GM18511 (cell line): ENCODE measurements at regions not wholly inside any gene's neighbourhood (a gene's known extent, or its start where the extent isn't known, plus 50 kb on each side); places are given as distances from the start of the nearest gene placed in this dataset.
"Not testable (repeated sequence)": the region's sequence is repeated elsewhere in the genome, so short reads cannot be mapped to it uniquely, and the experiment has no call there.

Source experiments
- ATAC-seq: cut with Tn5 transposase; IDR thresholded peaks from one replicate; pipeline ENCODE4 v1.9.1; 2021; ENCODE audit warnings: mild to moderate bottlenecking, moderate library complexity; ENCODE audit not compliant: unreplicated experiment

DNA sequence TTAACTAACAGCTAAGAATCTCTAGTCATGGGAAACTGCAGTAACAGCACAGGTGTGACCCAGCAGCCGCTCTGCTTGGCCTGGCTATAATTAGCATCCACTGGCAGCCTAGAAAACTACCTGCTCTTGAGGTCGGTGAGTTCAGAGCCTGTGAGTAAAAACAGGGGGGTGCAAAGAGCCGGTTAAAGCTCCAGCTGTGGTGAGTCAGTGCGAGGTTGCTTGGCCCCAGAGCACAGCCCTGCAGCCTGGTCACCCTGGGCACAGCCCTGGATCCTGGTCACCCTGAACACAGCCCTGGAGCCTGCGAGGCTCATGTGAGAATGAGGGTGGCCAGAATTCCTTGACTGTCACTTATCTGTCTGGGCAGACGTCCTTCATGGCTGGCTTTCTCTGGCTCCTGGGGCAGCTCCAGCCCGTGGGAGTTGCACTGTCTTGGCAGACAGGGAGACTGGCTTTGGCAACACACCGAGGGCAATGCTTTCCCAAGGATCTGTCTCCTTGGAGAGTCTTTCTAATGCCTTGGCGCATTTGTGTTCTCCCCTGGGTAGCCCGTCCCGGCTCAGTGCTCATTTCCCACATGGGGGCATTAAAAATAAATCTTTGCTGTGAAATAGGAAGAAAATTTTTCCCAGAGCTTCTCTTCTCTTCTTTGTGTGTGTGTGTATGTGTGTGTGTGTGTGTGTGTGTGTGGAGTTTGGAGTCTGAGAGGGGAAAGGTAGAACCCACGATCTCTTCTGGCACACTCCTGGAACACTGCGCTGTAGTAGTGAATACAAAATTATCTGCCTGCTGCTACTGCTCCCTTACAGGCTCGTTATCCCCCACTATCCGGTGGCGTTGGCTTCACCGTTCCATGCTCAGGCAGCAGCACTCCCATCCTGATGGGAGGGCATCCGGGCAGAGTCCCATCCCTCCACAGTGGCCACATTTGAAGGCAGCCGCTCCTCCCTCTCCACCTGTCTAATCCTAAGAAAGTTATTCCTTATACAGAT, 250.2 kb upstream of the MEX3C start:
- peak; percentile 40 for ATAC-seq

DNA sequence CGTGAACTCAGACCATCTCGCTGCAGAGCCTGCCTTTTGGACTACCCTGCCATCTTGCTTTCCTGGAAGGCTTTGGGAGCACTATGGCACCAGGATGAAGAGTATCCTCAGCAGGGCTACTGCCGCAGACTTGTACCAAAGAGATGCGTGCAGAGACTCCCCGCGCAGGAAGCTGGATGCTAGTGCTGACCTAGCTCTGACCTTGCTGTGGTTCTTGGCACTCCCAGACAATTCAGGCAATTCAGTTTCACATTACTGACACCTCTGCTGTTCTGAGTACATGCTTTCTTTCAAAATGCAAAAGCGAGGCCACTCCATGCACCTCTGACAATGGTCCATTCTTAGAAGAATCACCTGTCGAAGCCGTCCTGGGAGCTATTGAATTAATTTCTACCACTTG, 251.5 kb upstream of the MEX3C start:
- ATAC-seq, result no peak

DNA sequence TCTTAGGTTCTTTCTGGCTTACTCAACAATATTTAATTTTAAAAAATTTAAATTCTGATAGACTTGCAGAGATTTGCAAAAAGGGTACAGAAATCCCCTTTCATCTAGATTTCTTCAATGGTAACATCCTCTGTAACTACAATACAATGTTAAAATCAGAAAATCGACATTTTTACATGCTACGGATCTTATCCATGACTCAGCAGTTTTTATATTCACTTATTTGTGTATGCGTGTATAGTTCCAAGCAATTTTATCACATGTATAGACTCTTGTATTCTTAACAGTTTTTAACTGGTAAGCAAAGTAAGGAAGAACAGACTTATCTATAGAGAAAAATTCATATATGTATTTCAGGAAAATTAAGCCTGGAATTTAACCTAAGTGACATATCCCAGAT, 256.1 kb upstream of the MEX3C start:
- ATAC-seq, result no peak

DNA sequence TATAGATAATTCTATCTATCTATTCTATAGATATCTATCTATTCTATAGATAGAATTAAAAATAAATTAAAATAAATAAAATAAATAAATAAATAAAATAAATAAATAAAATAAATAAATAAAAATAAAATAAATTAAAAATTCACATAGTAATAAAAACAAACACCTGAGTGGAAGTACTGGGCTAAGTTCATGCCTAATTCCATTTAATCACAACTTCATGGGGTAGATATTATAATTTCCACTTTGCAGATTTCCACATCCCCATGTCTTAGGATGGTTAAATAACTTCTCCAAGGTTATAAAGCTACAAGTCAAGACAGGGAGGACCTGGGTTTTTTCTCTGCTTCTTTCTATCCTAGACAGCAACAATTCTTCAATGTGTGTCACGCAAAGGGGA, 261.4 kb upstream of the MEX3C start:
- no peak for ATAC-seq

DNA sequence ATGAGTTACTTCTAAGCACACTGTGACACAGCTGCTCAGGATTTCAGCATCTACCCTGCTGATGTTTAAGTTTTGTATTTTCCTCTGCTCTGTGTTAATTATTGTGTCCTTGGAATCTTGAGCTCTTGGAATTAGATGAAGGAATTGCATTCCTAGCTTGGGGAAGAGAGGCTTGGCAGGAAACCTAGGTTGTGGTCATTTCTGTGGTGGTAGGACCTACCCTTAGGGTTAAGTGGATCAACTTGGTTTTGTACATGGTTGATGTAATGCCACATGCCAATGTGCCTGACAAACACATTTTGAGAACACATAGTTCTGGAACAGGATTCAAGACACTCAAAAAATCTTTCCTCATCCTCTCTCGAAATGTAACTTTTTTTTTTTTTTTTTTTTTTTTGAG, 264.5 kb upstream of the MEX3C start:
- no peak for ATAC-seq

DNA sequence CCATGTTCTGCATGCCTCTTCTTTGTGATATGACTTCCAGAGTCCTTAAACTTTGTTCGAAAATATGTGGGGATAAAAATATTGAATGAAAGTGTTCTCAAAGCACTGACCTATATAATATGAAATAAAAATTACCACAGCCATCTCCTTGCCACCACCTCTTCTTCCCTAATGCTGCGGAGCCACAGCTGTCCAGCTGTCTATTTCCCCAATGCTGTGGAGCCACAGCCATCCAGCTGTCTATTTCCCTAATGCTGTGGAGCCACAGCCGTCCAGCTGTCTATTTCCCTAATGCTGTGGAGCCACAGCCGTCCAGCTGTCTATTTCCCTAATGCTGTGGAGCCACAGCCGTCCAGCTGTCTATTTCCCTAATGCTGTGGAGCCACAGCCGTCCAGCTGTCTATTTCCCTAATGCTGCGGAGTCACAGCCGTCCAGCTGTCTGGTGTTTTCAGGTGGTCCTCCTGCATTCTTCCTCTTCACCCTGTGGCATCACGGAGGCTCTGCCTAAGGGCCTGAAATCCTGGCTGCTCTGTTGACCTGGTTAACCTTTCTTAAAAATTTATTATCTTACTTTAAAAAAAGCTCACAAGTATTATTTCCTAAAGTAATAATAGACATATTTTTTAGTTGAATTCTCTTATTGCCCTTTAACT, 266.1 kb upstream of the MEX3C start:
- no peak for ATAC-seq

DNA sequence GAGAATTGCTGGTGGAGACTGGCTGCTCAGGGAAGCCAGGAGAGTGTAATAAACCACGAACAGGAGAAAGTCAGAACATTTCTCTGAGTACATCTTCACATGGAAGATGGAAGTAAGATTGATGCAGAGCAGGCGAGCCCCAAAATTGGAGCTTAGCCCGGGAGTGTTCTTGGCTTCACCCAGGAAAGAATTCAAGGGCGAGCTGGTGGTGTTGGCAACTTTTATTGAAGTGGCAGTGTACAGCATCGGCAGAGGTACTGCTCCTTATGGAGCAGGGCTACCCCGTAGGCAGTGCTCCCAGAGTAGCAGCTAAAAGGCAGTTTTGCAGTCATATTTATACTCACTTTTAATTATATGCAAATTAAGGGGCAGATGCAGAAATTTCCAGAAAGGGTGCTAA, 281.4 kb upstream of the MEX3C start:
- ATAC-seq, result no peak

DNA sequence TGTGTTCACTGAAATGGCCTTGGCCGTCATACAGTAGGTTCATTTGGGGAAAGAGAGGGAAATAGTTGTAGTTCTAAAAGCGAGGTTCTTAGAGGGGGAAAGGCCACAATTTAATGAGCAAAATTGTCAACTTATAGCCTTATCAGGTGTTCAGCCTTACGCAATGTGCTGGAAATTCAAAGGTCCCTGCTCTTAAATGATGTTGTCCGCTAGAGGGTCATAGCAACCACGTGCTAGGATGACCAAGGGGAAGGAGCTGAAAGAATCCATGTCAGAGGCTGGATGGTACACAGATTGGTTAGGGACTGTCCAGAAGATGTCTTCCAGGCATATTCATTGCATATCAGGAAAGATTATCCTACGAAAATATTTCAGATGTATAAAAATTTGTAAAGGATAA, 282.3 kb upstream of the MEX3C start:
- no peak for ATAC-seq

DNA sequence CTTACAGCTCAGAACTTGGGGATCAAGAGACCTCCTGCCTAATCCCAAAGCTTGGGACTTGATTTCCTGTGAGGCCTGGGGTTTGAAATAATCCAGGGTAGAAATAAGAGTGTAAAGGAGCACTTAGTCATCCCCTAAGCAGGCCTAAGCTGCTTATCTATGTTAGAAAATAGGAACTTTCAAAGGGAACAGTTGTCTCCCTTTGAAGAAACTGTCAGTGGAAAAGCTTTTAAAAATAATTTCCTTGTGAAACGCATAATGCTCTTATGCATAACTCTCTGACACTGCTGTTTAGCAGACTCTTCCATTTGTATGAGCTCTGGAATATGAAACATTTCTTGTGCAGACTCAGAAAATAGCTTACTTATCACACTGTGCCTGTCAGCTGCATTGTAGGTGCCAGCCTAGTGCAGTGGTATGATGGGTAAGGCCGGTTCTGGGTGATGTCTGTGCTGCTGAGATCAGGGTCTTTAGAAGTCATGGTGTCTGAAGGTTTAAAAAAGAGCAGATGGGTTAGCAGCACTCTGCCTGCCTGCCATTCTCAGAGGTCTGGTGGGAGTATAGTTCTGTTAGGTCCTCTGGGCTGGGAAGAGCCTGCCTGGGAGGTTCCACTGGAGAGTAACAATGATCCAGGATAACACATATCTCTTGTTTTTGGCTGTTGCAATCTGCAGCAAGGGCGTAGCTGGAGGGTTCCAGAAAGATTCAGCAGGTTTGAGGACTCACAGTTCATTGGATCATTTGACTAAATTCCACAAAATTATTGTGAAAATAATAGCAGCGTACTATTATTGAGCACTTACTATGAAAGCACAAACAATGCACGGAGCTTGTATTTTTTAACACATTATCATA, 283.2 kb upstream of the MEX3C start:
- ATAC-seq, result no peak

DNA sequence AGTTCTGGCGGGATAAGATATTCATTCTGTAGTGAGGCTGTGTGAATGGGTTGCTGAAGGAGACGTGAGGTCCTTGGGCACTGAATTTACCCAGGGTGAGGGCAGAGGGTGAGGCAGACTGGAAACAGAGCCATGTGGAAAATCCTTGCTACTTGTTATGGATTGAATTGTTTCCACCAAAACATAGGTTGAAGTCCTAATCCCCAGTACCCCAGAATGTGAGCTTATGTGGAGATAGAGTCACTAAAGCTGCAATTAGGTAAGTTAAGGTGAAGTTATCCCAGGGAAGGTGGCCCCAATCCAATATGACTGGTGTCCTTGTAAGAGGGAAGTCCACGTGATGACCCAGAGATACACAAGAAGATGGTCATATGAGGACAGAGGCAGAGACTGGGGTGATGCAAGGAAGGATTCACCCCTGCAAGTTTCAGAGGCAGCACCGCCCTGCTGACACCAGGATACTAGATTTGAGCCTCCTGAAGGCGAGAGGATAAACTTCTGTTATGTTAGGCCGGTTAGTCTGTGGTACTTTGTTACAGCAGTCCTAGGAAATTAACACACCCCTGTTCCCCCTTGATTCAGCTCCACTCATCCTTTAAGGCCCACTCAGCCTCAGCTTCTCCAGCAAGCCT, 289.4 kb upstream of the MEX3C start:
- ATAC-seq, result no peak

DNA sequence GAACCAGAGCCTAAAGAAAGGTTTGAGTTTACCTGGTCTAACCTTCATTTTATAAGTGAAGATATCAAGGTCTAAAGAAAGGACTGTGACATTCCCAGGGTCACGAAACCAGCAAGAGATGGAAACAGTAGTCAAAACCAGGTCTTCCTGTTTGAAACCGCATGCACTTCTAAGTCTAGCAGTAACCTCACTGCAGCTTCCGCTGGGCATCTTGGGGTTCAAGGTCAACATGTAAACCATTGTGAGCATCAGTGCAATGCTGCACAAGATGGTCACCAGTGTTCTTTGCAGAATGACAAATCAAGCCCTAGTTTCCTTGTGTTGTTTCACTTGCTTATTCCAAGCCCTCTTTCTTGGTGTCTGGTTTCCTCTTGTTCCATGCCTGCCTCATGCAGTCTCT, 292.9 kb upstream of the MEX3C start:
- ATAC-seq, result no peak

DNA sequence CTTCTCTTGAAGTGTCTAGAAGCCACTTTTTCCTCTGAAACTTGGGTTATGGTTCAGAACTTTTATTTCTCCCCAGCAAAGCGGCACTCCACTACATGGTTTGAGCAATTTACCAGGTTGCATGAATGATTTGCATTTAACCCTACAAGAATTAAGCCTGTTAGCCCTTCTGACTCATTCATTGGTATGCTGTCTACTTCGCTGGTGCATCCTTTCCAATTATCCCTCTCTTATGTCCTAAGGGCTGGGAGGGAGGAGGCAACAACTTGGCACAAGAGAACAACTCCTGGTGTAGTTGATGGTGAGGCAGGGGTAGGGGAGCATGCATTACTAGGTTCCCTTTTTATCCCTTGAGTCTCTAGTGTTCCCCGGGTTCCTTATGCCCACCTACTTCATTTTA, 293.4 kb upstream of the MEX3C start:
- no peak for ATAC-seq

DNA sequence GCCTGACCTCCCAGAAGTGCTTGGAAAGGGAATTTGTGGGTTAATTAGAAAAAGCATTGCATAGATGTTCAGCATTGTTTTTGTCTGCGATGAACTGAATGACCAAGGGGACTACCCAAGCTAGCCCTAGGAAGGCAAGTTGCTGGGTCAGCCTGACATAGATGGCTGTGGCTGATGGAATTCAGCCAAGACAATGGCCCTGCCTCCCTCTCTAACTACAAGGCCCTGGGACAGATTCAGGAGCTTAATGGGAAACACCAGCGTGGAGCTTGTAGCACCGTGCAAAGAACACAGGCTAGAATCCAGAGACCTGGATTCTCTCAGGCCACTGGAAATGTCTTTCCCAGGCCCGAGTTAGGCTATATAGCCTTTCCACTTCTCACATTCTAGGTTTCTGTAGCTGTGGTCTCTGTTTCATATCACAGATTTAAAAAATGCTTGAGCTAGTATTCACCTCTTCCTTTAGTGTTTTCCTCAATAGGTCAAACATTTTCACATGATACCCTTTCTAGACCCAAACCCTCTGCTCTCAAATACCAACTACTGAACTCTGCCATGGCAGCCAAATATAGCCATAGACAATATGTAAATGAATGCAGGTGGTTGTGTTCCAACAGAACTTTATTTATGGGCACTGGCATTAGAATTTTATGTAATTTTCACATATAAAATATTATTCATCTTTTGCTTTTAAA, 294.3 kb upstream of the MEX3C start:
- ATAC-seq, result no peak

DNA sequence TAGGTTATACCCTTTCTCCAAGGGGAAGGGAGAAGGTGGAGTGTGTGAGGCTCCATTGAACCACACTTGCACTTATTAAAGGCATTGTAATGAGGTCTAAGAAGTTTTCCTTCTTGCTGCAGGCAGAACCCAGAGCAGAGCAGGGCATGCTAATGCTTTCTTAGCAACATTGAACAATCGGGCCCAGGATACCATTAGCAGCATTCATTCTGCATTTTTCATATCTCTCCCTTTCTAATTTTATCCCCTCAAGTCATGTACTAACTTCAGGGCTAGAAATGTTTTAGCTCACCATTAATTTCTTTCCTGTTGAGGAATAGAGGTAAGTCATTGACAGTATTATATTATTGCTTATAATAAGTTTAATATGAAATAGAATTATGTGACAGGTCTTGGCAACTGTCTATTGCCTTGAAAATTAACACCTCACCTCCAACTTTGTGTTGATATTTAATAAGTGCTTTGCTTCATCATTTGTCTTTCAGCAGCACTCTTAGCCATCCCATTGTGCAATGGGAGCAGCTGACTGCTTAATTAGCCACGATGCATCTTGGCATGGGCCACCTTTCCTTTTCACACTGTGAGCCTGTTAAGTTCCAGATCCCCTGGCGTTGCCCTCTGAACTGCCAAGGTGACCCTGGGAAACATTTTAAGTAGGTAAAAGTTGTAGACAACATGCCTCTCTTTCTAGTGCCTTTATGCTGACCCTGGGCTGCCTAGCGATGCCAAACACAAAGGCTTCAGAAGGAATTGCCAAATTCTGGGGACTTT, 300.8 kb upstream of the MEX3C start:
- no peak for ATAC-seq

DNA sequence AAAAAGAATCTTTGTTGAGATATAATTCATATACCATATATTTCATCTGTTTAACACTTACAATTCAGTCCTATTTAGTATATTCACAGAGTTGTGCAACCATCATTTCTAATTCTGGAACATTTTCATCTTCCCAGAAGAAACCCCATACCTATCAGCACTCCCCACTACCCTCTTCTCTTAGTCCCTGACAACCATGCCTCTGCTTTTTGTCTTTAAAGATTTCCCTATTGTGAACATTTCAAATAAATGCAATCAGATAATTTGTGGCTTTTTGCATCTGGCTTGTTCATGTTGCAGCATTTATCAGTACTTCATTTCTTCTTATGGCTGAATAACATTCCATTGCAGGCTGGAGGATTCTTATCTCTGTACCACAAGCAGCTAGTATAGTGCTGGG, 305.9 kb upstream of the MEX3C start:
- no peak for ATAC-seq

DNA sequence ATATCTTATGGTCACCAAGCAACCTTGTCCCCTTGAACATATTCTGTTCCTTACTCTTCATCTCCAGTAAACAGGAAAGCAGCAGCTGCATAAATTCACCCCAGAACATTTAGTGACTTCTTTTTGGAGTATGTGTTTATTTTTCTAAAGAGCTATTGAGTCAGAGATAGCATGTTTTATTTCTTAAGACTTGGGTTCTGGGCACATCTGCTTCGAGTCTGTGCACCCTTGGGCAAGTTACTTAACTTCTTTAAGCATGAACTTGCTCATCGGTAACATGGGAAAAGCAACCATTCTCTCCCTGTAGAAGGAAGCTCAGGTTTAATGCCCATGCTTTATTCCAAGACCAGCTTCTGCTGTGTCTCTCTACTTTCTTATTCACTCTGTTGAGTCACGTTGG, 309.3 kb upstream of the MEX3C start:
- no peak for ATAC-seq

DNA sequence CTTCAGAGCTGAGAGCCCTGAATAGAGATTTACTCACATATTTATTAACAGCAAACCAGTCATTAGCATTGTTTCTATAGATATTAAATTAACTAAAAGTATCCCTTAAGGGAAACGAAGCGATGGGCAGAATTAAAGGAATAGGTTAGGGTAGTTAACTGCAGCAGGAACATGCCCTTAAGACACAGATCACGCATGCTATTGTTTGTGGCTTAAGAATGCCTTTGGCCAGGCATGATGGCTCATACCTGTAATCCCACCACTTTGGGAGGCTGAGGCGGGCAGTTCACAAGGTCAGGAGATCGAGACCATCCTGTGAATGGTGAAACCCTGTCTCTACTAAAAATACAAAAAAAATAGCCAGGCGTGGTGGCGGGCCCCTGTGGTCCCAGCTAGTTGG, 310.9 kb upstream of the MEX3C start:
- not testable (repeated sequence) for ATAC-seq

DNA sequence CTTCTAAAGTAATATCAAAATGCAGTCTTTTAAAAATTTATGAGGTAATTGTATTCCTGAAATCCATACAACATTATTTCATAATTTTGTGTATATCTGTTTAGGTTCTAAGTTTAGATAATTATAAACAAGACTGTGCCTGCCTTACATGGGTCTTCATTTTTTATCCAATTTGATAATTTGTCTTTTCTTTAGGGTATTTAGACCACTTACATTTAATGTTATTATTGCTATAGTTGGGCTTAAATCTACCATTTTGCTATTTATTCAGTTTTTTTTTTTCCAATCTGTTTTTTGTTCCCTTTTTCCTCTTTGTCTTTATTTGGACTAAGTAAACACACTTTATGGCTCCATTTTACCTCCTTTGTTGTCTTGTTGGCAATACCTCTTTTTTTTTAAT, 312.5 kb upstream of the MEX3C start:
- no peak for ATAC-seq

DNA sequence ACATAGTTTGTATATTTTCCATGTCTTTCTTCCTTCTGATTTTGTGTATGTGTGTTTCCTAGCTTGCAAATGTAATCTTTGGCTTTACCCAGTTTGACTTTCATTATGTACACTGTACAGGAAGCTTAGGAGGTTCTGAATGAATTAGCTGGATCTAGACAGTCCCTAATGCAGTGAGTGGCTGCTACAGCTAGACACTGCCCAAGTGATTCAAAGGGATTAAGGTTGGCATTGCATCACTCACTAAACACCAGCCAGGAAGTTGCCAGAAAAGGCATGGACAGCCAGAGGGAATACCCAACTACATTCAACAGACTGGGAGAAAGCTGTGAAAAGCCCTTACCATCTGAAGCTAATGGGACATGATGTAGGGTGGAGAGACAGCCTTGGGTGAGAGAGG, 316.0 kb upstream of the MEX3C start:
- no peak for ATAC-seq

DNA sequence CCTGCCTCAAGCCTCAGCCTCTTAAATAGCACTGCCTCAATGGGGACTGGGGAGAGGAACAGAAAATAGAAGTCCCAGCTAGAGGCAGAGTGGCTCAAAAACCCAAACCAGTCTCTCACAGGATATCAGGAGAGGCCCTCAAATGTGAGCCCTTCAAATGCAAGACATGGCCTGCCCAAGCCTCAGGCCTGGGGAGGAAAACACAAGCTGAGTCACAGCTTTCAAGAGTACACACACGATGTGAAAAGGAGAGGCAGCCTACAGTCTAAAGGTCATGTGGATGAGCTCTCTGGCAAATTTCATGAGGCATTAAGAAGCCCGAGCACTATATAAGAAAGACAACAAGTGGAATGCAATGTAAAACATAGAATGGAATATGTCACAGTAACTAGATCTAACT, 316.6 kb upstream of the MEX3C start:
- ATAC-seq, result no peak
